Lower lobe of right lung (tissue), 2 donors: ENCODE measurements at regions not wholly inside any gene's neighbourhood (a gene's known extent, or its start where the extent isn't known, plus 50 kb on each side); places are given as distances from the start of the nearest gene placed in this dataset.

Source experiments
- ATAC-seq, 2 donors: fragments of 200-7000 bp; cut with Tn5 transposase; one replicate each; pipeline ENCODE4 v1.9.1; 2020 to 2022; ENCODE audit warnings: mild to moderate bottlenecking in 2 of 2, moderate library complexity in 2 of 2
- DNase-seq: peaks from one replicate; pipeline ENCODE4 v3.0.0-alpha.2; 2020
- H3K27ac ChIP-seq: fragments of 200-600 bp; one replicate; pipeline ENCODE4 v1.8.0; 2022
- H3K27me3 ChIP-seq: fragments of 200-600 bp; one replicate; pipeline ENCODE4 v1.8.0; 2022; ENCODE audit warnings: low read depth
- H3K36me3 ChIP-seq: fragments of 200-600 bp; one replicate; pipeline ENCODE4 v1.8.0; 2022; ENCODE audit warnings: mild to moderate bottlenecking
- H3K4me1 ChIP-seq: fragments of 200-600 bp; one replicate; pipeline ENCODE4 v1.8.0; 2022
- H3K4me3 ChIP-seq: fragments of 200-600 bp; one replicate; pipeline ENCODE4 v1.8.0; 2022; ENCODE audit warnings: mild to moderate bottlenecking
- H3K9me3 ChIP-seq: fragments of 200-600 bp; one replicate; pipeline ENCODE4 v1.8.0; 2022
- intact Hi-C: fragments of 100-400 bp; cut with DNase I; formaldehyde crosslinking; loops from one replicate; pipeline ENCODE4 v1.11.0; 2022
- TF ChIP-seq, protein P1 (sequence below): fragments of 200-600 bp; IDR thresholded peaks from one replicate; pipeline ENCODE4 v1.8.0; 2022; ENCODE audit warnings: antibody characterized with exemption, mild to moderate bottlenecking
- donor health status: DM: no; HTN: yes; CAD: no; lungs with severe emphysema.

DNA sequence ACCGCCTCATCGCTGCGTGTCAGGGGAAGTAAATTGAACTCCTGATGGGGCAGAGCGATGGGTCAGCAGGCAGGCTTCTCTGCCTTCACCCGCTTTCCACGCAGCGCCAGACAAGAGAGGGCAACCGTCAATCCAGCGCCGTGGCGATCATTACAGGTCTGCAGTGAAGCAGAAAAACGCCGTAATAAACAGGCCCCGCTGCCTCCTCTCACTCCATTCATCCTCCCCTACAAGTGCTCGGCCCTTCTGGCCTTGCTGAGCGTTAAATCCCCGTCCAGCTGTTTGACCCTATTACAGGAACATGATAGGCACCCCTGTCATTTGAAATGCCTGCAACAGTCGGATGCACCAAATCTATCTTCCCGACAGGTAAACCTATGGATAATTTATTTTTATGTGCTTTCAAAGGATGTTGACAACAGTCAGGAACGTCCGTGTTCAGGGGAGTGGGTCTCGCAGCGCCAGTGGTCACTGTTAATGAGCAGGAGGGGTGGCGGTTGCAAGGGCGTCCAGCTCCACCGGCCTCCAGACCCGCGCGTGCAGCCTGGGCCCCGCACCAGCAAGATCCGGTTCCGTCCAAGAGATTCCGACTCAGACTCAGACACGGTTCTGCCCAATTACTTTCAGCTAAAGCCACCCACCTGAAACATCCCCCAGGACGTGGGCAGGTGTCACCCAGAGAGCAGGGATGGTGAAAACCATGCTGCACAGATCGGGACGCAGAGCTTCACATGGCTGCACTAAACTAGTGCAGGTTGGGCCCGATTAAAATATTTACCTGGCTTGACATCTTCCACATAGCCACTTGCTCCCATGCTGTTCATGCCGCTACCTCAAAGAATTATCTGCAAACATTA lies 508.0 kb upstream of the MGMT start:
- TF ChIP-seq, protein P1, sequence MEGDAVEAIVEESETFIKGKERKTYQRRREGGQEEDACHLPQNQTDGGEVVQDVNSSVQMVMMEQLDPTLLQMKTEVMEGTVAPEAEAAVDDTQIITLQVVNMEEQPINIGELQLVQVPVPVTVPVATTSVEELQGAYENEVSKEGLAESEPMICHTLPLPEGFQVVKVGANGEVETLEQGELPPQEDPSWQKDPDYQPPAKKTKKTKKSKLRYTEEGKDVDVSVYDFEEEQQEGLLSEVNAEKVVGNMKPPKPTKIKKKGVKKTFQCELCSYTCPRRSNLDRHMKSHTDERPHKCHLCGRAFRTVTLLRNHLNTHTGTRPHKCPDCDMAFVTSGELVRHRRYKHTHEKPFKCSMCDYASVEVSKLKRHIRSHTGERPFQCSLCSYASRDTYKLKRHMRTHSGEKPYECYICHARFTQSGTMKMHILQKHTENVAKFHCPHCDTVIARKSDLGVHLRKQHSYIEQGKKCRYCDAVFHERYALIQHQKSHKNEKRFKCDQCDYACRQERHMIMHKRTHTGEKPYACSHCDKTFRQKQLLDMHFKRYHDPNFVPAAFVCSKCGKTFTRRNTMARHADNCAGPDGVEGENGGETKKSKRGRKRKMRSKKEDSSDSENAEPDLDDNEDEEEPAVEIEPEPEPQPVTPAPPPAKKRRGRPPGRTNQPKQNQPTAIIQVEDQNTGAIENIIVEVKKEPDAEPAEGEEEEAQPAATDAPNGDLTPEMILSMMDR, result no peak
- H3K4me3 ChIP-seq, result no peak overlapping the region
- ATAC-seq (no peak), DNase-seq (no peak)
- intact Hi-C loops, result no loop called here
- no peaks in the 10 kb centered on the region for H3K4me1 ChIP-seq
- H3K27ac ChIP-seq, result no peak overlapping the region
- H3K36me3 ChIP-seq, result no peaks in the 10 kb centered on the region
- H3K27me3 ChIP-seq, result no peaks in the 10 kb centered on the region
- no peaks in the 10 kb centered on the region for H3K9me3 ChIP-seq

- Histone ChIP-seq H3K36me3 (no peaks in the 10 kb centered on the region), H3K9me3 (no peaks in the 10 kb centered on the region), H3K27me3 (no peaks in the 10 kb centered on the region), H3K4me3 (no peak overlapping the region), H3K27ac (no peak overlapping the region), H3K4me1 (no peaks in the 10 kb centered on the region)
- TF ChIP-seq, protein P1, result no peak
- DNase-seq (no peak), ATAC-seq (no peak)
- intact Hi-C loops, result no loop called here
Observed at GRCh38 chr10:128959746-128960145, 507.3 kb upstream of the MGMT start.

DNA sequence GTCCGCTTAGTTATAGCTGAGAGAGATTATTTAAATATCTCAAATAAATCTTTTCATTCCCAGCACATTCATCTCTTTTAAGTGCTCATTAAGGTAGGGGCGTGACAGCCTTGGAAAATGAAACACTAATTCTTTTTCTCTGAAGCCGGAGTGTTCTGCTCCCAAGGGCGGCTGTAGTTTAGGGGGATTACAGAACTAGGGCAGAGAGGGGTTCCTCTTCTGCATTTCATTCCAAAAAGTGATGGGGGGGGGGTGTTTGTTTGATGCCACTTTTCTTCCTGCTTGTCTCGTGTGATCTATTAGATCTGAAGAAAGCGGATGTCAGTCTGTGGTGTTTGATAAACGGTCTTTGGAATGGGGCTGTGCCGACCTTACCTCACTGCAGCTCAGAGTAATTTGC lies 506.5 kb upstream of the MGMT start:
- TF ChIP-seq, protein P1, result no peak
- Histone ChIP-seq H3K9me3 (no peaks in the 10 kb centered on the region), H3K36me3 (no peaks in the 10 kb centered on the region), H3K4me3 (no peak overlapping the region), H3K4me1 (no peaks in the 10 kb centered on the region), H3K27ac (no peak overlapping the region), H3K27me3 (no peaks in the 10 kb centered on the region)
- intact Hi-C loops, result no loop called here
- no peak for DNase-seq
- no peak for ATAC-seq

DNA sequence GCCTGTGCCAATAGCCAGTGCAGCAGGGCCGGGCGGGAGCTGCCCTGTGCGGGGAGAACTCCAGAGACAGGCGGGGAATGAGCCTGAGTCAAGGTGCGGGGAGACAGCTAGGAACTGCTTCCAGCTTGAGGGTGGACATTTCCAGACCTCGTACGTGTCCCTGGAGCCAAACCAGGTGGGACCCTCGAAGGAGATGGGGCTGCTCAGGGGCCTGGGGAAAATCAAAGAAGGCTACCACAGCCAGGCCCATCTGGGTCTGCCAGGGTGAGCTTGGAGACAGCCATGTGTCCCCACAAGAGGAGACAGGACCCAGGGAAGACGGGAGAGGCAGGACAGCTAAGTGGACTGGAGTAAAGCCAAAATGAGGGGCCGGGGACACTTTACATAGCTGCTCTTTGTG lies 504.9 kb upstream of the MGMT start:
- H3K27me3 ChIP-seq, result peaks cover 8% of the 10 kb centered on the region
- no peaks in the 10 kb centered on the region for H3K9me3 ChIP-seq
- no peak overlapping the region for H3K4me3 ChIP-seq
- no peak for ATAC-seq
- H3K36me3 ChIP-seq, result no peaks in the 10 kb centered on the region
- intact Hi-C loops, result no loop called here
- no peak overlapping the region for H3K27ac ChIP-seq
- H3K4me1 ChIP-seq, result no peaks in the 10 kb centered on the region
- no peak for DNase-seq
- TF ChIP-seq, protein P1, result no peak

DNA sequence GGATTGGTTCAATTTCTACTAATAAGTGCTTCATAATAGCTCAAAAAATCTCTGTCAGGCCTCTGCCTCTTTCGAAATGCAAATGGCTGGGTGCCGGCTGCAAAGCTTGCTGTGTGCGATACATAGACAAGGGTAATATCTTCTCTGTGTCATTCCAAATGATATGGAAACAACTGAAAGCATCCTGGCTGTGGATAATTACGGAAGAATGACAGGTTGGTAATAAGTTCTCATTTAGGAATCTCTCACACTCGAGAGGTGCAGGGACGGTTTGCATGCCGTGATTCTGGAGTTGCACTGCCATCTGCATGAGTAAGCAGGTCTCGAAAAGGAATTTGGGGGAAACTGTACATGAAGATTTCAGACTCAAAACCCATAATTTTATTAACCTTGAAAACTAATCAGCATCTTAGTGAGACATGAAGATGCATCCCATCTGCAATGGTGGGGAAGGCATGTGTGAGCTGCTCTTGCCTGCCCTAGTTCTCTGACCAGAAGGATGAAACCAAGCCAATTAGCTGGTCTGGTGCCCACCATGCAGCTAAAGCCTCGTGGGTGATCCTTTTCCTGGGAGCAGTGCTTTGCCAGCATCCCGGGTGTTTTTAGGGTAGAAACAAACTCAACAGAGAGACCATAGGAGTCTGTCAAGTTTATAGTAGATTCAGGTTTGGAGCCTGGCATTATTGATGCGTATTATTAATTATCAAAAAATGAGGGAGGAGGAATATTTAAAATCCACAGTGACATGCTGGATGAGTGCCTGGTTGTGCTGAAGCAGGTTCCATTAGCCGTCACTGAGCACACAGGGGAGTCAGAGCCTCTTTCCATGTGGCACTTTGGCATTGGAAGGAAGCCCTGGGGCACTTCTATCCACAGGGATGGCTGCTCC lies 503.6 kb upstream of the MGMT start:
- Histone ChIP-seq H3K27me3 (peaks cover 12% of the 10 kb centered on the region), H3K4me1 (no peaks in the 10 kb centered on the region), H3K36me3 (no peaks in the 10 kb centered on the region), H3K4me3 (no peak overlapping the region), H3K27ac (no peak overlapping the region), H3K9me3 (no peaks in the 10 kb centered on the region)
- intact Hi-C loops, result no loop called here
- no peak for DNase-seq
- TF ChIP-seq, protein P1, result no peak
- ATAC-seq, result no peak
